Calu3 (cell line): ENCODE measurements at regions not wholly inside any gene's neighbourhood (a gene's known extent, or its start where the extent isn't known, plus 50 kb on each side); places are given as distances from the start of the nearest gene placed in this dataset.

ENCODE experiments used
- BruUV-seq: library from RNA; stranded (reverse); fragments of 400-500 nt; replicated peaks from 2 replicates; lab custom pipeline; 2021; lab: Mats Ljungman, UMichigan
- CTCF ChIA-PET: fragments of 300-600 bp; sonication (Branson Sonifier 250); formaldehyde crosslinking; loops from one replicate; lab custom pipeline; 2022; ENCODE audit warnings: antibody characterized with exemption; lab: Charles Lee
- DNase-seq: peaks from one replicate; pipeline ENCODE4 v3.0.0; 2022
- H3K27ac Mint-ChIP-seq: one replicate; pipeline ENCODE4 v1.8.0; 2022; ENCODE audit warnings: mixed read lengths; ENCODE audit not compliant: unreplicated experiment
- H3K27me3 Mint-ChIP-seq: one replicate; pipeline ENCODE4 v1.8.0; 2022; ENCODE audit warnings: mixed read lengths; ENCODE audit not compliant: unreplicated experiment
- H3K36me3 Mint-ChIP-seq: one replicate; pipeline ENCODE4 v1.8.0; 2022; ENCODE audit warnings: mild to moderate bottlenecking, moderate library complexity, mixed read lengths; ENCODE audit not compliant: insufficient read depth, unreplicated experiment
- H3K4me1 Mint-ChIP-seq: one replicate; pipeline ENCODE4 v1.8.0; 2022; ENCODE audit warnings: mild to moderate bottlenecking, low read depth, mixed read lengths; ENCODE audit not compliant: unreplicated experiment
- H3K4me3 Mint-ChIP-seq: one replicate; pipeline ENCODE4 v1.8.0; 2022; ENCODE audit warnings: mild to moderate bottlenecking, low read depth, moderate library complexity, mixed read lengths; ENCODE audit not compliant: unreplicated experiment
- H3K9me3 Mint-ChIP-seq: one replicate; pipeline ENCODE4 v1.8.0; 2022; ENCODE audit warnings: low read depth, mixed read lengths; ENCODE audit not compliant: unreplicated experiment
- intact Hi-C: fragments of 100-400 bp; cut with micrococcal nuclease; formaldehyde crosslinking; loops from one replicate; pipeline ENCODE4 v1.10.0; 2022; ENCODE audit not compliant: unreplicated experiment
- TF ChIP-seq, protein P1 (sequence below): fragments of 200-600 bp; IDR thresholded peaks from one replicate; pipeline ENCODE4 v1.8.0; 2022; ENCODE audit warnings: antibody characterized with exemption; ENCODE audit not compliant: unreplicated experiment

DNA sequence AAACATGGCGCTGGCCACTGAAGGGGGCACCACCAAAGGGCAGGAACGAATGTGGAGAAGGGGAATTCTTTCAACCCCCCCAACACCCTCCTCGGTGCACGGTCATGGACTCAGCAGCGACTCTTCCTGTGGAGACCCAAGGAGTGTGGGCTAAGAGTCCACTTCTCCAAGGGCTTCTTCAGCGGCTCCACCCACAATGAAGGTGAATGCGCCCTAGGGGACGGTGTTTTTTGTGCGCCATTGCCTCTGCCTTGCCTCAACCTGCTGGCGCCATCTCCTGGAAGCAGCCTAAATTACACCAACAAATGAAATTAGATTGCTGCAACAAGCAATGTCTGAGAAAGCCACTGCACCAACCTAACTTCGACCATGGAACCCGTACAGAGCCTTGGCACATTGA lies 169.2 kb upstream of the MAGEB18 start:
- Mint-ChIP-seq H3K36me3 (no peaks in the 10 kb centered on the region), H3K4me1 (no peaks in the 10 kb centered on the region), H3K27me3 (no peaks in the 10 kb centered on the region), H3K4me3 (no peak overlapping the region), H3K27ac (no peak overlapping the region), H3K9me3 (no peaks in the 10 kb centered on the region)
- intact Hi-C loops, result no loop called here
- CTCF ChIA-PET, result no interaction called here
- BruUV-seq, result no TSS peak
- TF ChIP-seq, protein P1, sequence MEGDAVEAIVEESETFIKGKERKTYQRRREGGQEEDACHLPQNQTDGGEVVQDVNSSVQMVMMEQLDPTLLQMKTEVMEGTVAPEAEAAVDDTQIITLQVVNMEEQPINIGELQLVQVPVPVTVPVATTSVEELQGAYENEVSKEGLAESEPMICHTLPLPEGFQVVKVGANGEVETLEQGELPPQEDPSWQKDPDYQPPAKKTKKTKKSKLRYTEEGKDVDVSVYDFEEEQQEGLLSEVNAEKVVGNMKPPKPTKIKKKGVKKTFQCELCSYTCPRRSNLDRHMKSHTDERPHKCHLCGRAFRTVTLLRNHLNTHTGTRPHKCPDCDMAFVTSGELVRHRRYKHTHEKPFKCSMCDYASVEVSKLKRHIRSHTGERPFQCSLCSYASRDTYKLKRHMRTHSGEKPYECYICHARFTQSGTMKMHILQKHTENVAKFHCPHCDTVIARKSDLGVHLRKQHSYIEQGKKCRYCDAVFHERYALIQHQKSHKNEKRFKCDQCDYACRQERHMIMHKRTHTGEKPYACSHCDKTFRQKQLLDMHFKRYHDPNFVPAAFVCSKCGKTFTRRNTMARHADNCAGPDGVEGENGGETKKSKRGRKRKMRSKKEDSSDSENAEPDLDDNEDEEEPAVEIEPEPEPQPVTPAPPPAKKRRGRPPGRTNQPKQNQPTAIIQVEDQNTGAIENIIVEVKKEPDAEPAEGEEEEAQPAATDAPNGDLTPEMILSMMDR, result peak; percentile 23
- DNase-seq, result peak; percentile 26

DNA sequence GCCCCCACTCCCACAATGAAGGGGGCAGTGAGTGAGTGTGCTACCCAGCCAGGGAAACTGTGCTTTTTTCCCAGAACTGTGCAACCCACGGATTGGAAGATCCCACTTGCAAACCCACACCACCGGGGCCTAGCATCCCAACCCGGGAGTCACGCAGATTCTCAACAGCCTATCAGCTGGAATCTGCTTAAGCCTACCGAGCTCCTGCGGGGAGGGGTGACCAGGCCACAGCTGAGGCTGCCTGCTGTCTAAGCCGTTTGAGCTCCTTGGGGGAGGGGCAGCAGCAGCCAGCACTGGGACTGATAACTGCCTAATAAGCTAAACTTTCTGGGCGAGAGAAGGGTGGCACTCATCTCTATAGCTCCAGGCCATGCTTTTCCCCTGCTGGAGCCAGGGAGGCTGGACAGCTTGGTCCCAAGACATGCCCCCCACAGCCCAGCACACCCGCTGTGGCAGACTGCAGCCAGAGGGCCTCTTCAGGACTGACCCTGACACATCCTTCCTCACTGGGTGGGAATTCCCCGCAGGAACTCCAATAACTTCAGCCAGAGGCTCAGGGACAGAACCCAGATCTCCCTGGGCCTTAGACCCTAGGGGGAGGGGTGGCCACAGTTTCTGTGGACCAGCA lies 161.3 kb upstream of the MAGEB18 start:
- intact Hi-C loops, result no loop called here
- Mint-ChIP-seq H3K27me3 (no peaks in the 10 kb centered on the region), H3K27ac (no peak overlapping the region), H3K4me1 (no peaks in the 10 kb centered on the region), H3K36me3 (no peaks in the 10 kb centered on the region), H3K9me3 (peaks cover 4% of the 10 kb centered on the region), H3K4me3 (no peak overlapping the region)
- DNase-seq, result no peak
- no TSS peak for BruUV-seq
- TF ChIP-seq, protein P1, result no peak
- CTCF ChIA-PET, result interaction anchor here (0.7 kb wide), 2 partner anchors 367 to 775 kb away, joined by 4 to 5 read pairs; no protein-coding TSS in a partner anchor

DNA sequence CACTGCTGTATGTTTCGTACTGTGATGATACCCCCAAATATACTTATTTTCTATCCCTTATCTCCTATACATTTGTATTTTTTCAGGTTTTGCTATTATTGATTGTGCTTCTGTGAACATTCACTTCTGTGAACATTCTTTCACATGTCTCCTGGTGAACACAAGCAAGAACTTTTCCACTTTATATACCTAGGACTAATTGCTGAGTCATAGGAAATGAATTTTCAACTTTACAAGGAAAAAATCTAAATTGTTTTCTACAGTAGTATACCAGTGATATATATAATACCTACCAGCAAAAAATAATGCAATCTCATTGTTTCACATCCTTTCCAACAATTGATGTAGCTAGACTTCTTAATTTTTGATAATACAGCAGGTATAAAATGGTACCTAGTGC lies 139.5 kb upstream of the MAGEB18 start:
- Mint-ChIP-seq H3K36me3 (no peaks in the 10 kb centered on the region), H3K4me1 (no peaks in the 10 kb centered on the region), H3K27ac (no peak overlapping the region), H3K4me3 (no peak overlapping the region), H3K27me3 (no peaks in the 10 kb centered on the region), H3K9me3 (no peaks in the 10 kb centered on the region)
- TF ChIP-seq, protein P1, result no peak
- DNase-seq, result no peak
- BruUV-seq, result no TSS peak
- intact Hi-C loops, result no loop called here
- CTCF ChIA-PET, result no interaction called here

DNA sequence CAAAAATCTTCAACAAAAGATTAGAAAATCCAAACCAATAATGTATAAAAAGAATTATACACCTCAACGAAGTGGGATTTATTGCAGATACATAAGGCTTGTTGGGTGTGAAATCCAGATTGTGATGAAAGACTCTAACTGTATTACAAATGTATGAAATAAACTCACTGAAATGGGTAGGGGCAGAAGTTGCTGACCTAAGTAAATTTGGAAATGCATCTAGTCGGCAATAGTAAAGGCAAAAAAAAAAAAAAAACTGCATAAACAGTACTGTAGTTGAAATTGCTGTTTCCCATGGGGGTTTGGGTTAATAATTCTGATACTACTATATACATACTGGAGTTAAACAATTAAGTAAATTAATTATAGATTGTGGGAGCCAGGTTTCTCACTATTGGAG lies 130.7 kb upstream of the MAGEB18 start:
- TF ChIP-seq, protein P1, result no peak
- Mint-ChIP-seq H3K27ac (no peak overlapping the region), H3K4me3 (no peak overlapping the region), H3K36me3 (no peaks in the 10 kb centered on the region), H3K27me3 (no peaks in the 10 kb centered on the region), H3K4me1 (no peaks in the 10 kb centered on the region), H3K9me3 (peaks cover 6% of the 10 kb centered on the region)
- BruUV-seq, result no TSS peak
- intact Hi-C loops, result no loop called here
- no peak for DNase-seq
- CTCF ChIA-PET, result no interaction called here
